HepG2 (cell line): ENCODE measurements at regions not wholly inside any gene's neighbourhood (a gene's known extent, or its start where the extent isn't known, plus 50 kb on each side); places are given as distances from the start of the nearest gene placed in this dataset.

Source experiments
- ATAC-seq: fragments of 200-7000 bp; cut with Tn5 transposase; 3 replicates; pipeline ENCODE4 v1.9.1; 2020; ENCODE audit warnings: mild to moderate bottlenecking, moderate library complexity
- BruUV-seq: library from RNA; stranded (reverse); fragments of 400-500 nt; replicated peaks from 2 replicates; lab custom pipeline; 2021; lab: Mats Ljungman, UMichigan
- CTCF ChIA-PET: fragments of 300-600 bp; formaldehyde crosslinking; extraction: SDS; loops from one replicate; lab custom pipeline; 2021; ENCODE audit warnings: low total read pairs, inconsistent platforms, low intra/inter-chr PET ratio; lab: Yijun Ruan, JAX
- POLR2A ChIA-PET: fragments of 350-600 bp; sonication (Branson Sonifier 250); formaldehyde crosslinking; loops from one replicate; lab custom pipeline; 2020; ENCODE audit warnings: antibody characterized with exemption, inconsistent platforms; lab: Yijun Ruan, JAX
- DNase-seq: peaks from one replicate; pipeline ENCODE4 v3.0.0-alpha.2; 2015; ENCODE audit warnings: low spot score
- FAIRE-seq: peaks from 3 replicates; lab custom pipeline; 2011; peaks lifted over from hg19 to GRCh38; lab: Jason Lieb, UNC
- H2AFZ ChIP-seq: one replicate; pipeline ENCODE4 v1.6.1; 2011; ENCODE audit warnings: low read length, inconsistent platforms
- H3K27ac ChIP-seq: fragments of 300-600 bp; 3 replicates; pipeline ENCODE4 v1.8.0; 2011; ENCODE audit warnings: mixed run types, mild to moderate bottlenecking, mixed read lengths, low read length, inconsistent platforms; ENCODE audit not compliant: insufficient read depth; ENCODE audit errors: extremely low read length
- H3K27me3 ChIP-seq, 2 experiments: fragments of 200-600 bp in 1 of 2; 2 replicates in 1 of 2; 3 replicates in 1 of 2; pipeline versions ENCODE4 v1.6.0 to v1.8.0; 2011; ENCODE audit warnings: low read length in 2 of 2, mild to moderate bottlenecking in 2 of 2, moderate library complexity in 2 of 2, inconsistent platforms in 1 of 2; ENCODE audit not compliant: insufficient read depth in 2 of 2, control insufficient read depth in 1 of 2
- H3K36me3 ChIP-seq, 2 experiments: fragments of 200-600 bp in 1 of 2; replicated peaks in 1 of 2; 2 replicates in 1 of 2; 3 replicates in 1 of 2; pipeline versions ENCODE4 v1.5.1 to v1.8.0; 2011; ENCODE audit warnings: low read length in 2 of 2, inconsistent platforms in 1 of 2; ENCODE audit not compliant: insufficient read depth in 2 of 2, control insufficient read depth in 1 of 2
- H3K4me1 ChIP-seq: 2 replicates; pipeline ENCODE4 v1.5.1; 2012; ENCODE audit warnings: low read length, inconsistent platforms; ENCODE audit not compliant: insufficient read depth
- H3K4me2 ChIP-seq: 2 replicates; pipeline ENCODE4 v1.6.0; 2011; ENCODE audit warnings: low read depth, low read length, inconsistent platforms
- H3K4me3 ChIP-seq, 3 experiments: fragments of 200-600 bp in 1 of 3; sonication (generic), shearing (Covaris generic) in 1 of 3; replicated peaks in 1 of 3; 2 replicates each; pipeline ENCODE4 v1.5.1; 2011 to 2016; ENCODE audit warnings: low read length in 3 of 3, inconsistent platforms in 2 of 3, low read depth in 2 of 3, mild to moderate bottlenecking in 2 of 3, control low read depth in 1 of 3, mixed read lengths in 1 of 3; ENCODE audit not compliant: insufficient read depth in 1 of 3
- H3K79me2 ChIP-seq: one replicate; pipeline ENCODE4 v1.6.1; 2011; ENCODE audit warnings: low read length, inconsistent platforms; ENCODE audit not compliant: insufficient read depth
- H3K9ac ChIP-seq: 2 replicates; pipeline ENCODE4 v1.6.0; 2011; ENCODE audit warnings: mild to moderate bottlenecking, low read depth, low read length, inconsistent platforms; ENCODE audit not compliant: insufficient read depth
- H3K9me3 ChIP-seq: 2 replicates; pipeline ENCODE4 v1.5.1; 2012; ENCODE audit warnings: mild to moderate bottlenecking, low read length
- H4K20me1 ChIP-seq: 2 replicates; pipeline ENCODE4 v1.6.0; 2011; ENCODE audit warnings: inconsistent platforms, mild to moderate bottlenecking, low read length, moderate library complexity; ENCODE audit not compliant: insufficient read depth
- FOXA3 ChIP-seq: IDR thresholded peaks from 2 replicates; pipeline ENCODE4 v1.6.1; 2016; ENCODE audit warnings: missing genetic modification reagents, missing compliant biosample characterization
- GFI1 ChIP-seq: sonication (generic); formaldehyde crosslinking; IDR thresholded peaks from 2 replicates; pipeline ENCODE4 v1.5.0; 2020; ENCODE audit warnings: missing genetic modification reagents, mild to moderate bottlenecking, borderline replicate concordance
- HDAC2 ChIP-seq: sonication (generic); formaldehyde crosslinking; IDR thresholded peaks from 2 replicates; pipeline ENCODE4 v1.4.0; 2020; ENCODE audit warnings: missing genetic modification reagents
- HMG20A ChIP-seq: IDR thresholded peaks from 2 replicates; pipeline ENCODE4 v1.6.1; 2016; ENCODE audit warnings: borderline replicate concordance
- KLF9 ChIP-seq: IDR thresholded peaks from 2 replicates; pipeline ENCODE4 v1.6.1; 2016; ENCODE audit warnings: low read depth
- MED13 ChIP-seq: sonication (generic); formaldehyde crosslinking; IDR thresholded peaks from 2 replicates; pipeline ENCODE4 v1.5.0; 2020; ENCODE audit warnings: missing genetic modification reagents
- POGZ ChIP-seq: sonication (generic); formaldehyde crosslinking; IDR thresholded peaks from 2 replicates; pipeline ENCODE4 v1.4.0; 2020; ENCODE audit warnings: mild to moderate bottlenecking, missing genetic modification reagents
- PPARG ChIP-seq: conservative IDR thresholded peaks from 2 replicates; pipeline ENCODE4 v1.6.1; 2016; ENCODE audit warnings: missing biosample characterization, missing genetic modification reagents
- SOX13 ChIP-seq, 3 experiments: fragments of 450-650 bp in 1 of 3; sonication (generic) in 1 of 3; formaldehyde crosslinking in 1 of 3; IDR thresholded peaks in 2 of 3; conservative IDR thresholded peaks in 1 of 3; 2 replicates each; pipeline versions ENCODE4 v1.5.0 to v1.6.1; 2016 to 2020; ENCODE audit warnings: antibody characterized with exemption in 1 of 3, mild to moderate bottlenecking in 1 of 3, missing compliant biosample characterization in 1 of 3, missing genetic modification reagents in 1 of 3, moderate library complexity in 1 of 3
- SOX6 ChIP-seq, 2 experiments: fragments of 450-650 bp in 1 of 2; sonication (generic) in 1 of 2; formaldehyde crosslinking in 1 of 2; IDR thresholded peaks; 2 replicates each; pipeline versions ENCODE4 v1.4.0 to v1.6.1; 2017 to 2020; ENCODE audit warnings: antibody characterized with exemption in 1 of 2, mild to moderate bottlenecking in 1 of 2, missing genetic modification reagents in 1 of 2
- SUZ12 ChIP-seq: fragments of 150-350 bp; IDR thresholded peaks from 2 replicates; pipeline ENCODE4 v1.6.1; 2014; ENCODE audit warnings: low read depth, low read length
- TBX2 ChIP-seq: sonication (generic); formaldehyde crosslinking; IDR thresholded peaks from 2 replicates; pipeline ENCODE4 v1.5.0; 2020; ENCODE audit warnings: missing genetic modification reagents, mild to moderate bottlenecking, borderline replicate concordance
- TCF12 ChIP-seq, 2 experiments: fragments of 450-650 bp in 1 of 2; sonication (generic) in 1 of 2; formaldehyde crosslinking in 1 of 2; IDR thresholded peaks; 2 replicates each; pipeline versions ENCODE4 v1.6.1 to v1.8.0; 2017 to 2022; ENCODE audit warnings: antibody characterized with exemption in 1 of 2, mild to moderate bottlenecking in 1 of 2, missing genetic modification reagents in 1 of 2, moderate library complexity in 1 of 2
- TCF7 ChIP-seq: sonication (generic); IDR thresholded peaks from 2 replicates; pipeline ENCODE4 v1.6.1; 2016; ENCODE audit warnings: antibody characterized with exemption, low read depth
- TGIF2 ChIP-seq: IDR thresholded peaks from 2 replicates; pipeline ENCODE4 v1.6.1; 2016; ENCODE audit warnings: control low read depth, missing compliant biosample characterization
- ZNF451 ChIP-seq: sonication (generic); formaldehyde crosslinking; IDR thresholded peaks from 2 replicates; pipeline ENCODE4 v1.5.0; 2020; ENCODE audit warnings: mild to moderate bottlenecking, missing genetic modification reagents
- WGBS: methylation state at CpG from one replicate; pipeline ENCODE4 v1.1.6; 2017; ENCODE audit warnings: low lambda C conversion rate; 5-methylcytosine and 5-hydroxymethylcytosine counted together
- in situ Hi-C: cut with HindIII; loops from 2 replicates; pipeline ENCODE4 v1.10.0; 2017; ENCODE audit warnings: low pct_unique_long_range_greater_than_20kb; ENCODE audit not compliant: extremely low pct_ligation_motif_present
- intact Hi-C: fragments of 100-400 bp; cut with micrococcal nuclease; formaldehyde crosslinking; loops from one replicate; pipeline ENCODE4 v1.10.0; 2022; ENCODE audit not compliant: unreplicated experiment
- TF ChIP-seq, protein P1 (sequence below), 2 experiments: sonication (generic) in 1 of 2; formaldehyde crosslinking in 1 of 2; IDR thresholded peaks; 2 replicates each; pipeline versions ENCODE4 v1.4.0 to v1.6.1; 2016 to 2020; ENCODE audit warnings: borderline replicate concordance in 1 of 2, low read depth in 1 of 2, mild to moderate bottlenecking in 1 of 2, missing genetic modification reagents in 1 of 2
- TF ChIP-seq, protein P2 (sequence below): sonication (generic); formaldehyde crosslinking; conservative IDR thresholded peaks from 2 replicates; pipeline ENCODE4 v1.8.0; 2022; ENCODE audit warnings: low read depth, missing genetic modification reagents

DNA sequence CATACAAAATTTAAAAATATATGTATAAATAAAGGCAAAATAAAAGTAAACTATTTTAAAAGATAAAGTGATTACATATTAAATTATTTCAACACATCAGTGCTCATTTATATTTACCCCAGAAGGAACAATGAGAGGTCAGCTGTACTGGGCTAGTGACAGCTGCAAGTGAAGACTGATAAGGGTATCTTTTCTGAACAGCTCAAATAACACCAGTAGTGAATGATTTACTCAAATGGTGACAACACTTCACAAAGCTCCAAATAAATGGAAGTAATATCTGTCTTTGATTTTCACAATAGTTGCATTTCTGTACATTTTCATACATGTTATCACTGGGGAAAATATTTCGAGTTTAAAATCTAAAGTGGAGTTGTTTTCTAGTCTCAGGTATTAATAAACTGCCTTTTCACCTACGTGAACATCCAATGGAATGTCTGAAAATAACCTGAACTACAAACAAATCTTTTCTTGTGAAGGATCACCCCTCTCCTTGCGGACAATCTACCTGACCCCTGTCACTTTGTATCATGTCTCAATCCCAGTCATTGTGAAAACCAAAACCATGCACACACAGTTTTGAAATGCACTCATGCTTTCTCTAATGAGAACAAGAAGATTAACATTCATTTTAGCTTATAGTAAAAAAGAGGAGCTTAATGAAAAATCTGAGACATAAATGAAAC is 1928.8 kb upstream of the CELF4 start:
- intact Hi-C loops (no loop called here), in situ Hi-C loops (no loop called here)
- Histone ChIP-seq H3K9ac (no peak overlapping the region), H3K27me3 (no peaks in the 10 kb centered on the region), H3K79me2 (no peaks in the 10 kb centered on the region), H3K4me1 (peaks cover 20% of the 10 kb centered on the region), H3K9me3 (no peaks in the 10 kb centered on the region), H3K36me3 (no peaks in the 10 kb centered on the region), H3K4me3 (no peak overlapping the region), H4K20me1 (no peaks in the 10 kb centered on the region), H2AFZ (no peak overlapping the region), H3K4me2 (peak overlapping the region; percentile 47), H3K27ac (peak overlapping the region; percentile 24)
- POLR2A ChIA-PET = no interaction called here
- FAIRE-seq (no peak), ATAC-seq (peak; percentile 99), DNase-seq (peak; percentile 59)
- CTCF ChIA-PET = no interaction called here
- WGBS = 14% methylated on average over 3 of the region's 3 CpGs
- no TSS peak for BruUV-seq
- TF ChIP-seq SUZ12 (no peak), POGZ (0 out of 2 replicates have a peak, but pooled peaks have one; percentile 39), ZNF451 (CRISPR knock-in tag) (no peak), GFI1 (peak; percentile 29; the same call in 1 of the 2 replicates), FOXA3 (CRISPR knock-in tag) (0 out of 2 replicates have a peak, but pooled peaks have one; percentile 11), HMG20A (CRISPR knock-in tag) (peak; percentile 31; the same call in 1 of the 2 replicates), SOX13 (IDR thresholded peaks at IDR 0.05) (peak; percentile 49; the same call in 1 of the 2 replicates), SOX13 (CRISPR knock-in tag; conservative IDR thresholded peaks at IDR 0.05 in 1 of 2, IDR thresholded peaks at IDR 0.05 in 1 of 2) (peak in 1 of 2 experiments; percentile 79; a peak in 2 of 4 replicates), KLF9 (CRISPR knock-in tag) (no peak), SOX6 (IDR thresholded peaks at IDR 0.05) (no peak), SOX6 (CRISPR knock-in tag; IDR thresholded peaks at IDR 0.05) (peak; percentile 82), TBX2 (CRISPR knock-in tag) (0 out of 2 replicates have a peak, but pooled peaks have one; percentile 21), HDAC2 (CRISPR knock-in tag) (no peak), TGIF2 (CRISPR knock-in tag) (0 out of 2 replicates have a peak, but pooled peaks have one; percentile 44), MED13 (CRISPR knock-in tag) (no peak), PPARG (CRISPR knock-in tag) (0 out of 2 replicates have a peak, but pooled peaks have one; percentile 12), TCF12 (IDR thresholded peaks at IDR 0.05) (no peak), TCF12 (CRISPR knock-in tag; IDR thresholded peaks at IDR 0.05) (no peak), TCF7 (no peak)
- TF ChIP-seq, protein P1, sequence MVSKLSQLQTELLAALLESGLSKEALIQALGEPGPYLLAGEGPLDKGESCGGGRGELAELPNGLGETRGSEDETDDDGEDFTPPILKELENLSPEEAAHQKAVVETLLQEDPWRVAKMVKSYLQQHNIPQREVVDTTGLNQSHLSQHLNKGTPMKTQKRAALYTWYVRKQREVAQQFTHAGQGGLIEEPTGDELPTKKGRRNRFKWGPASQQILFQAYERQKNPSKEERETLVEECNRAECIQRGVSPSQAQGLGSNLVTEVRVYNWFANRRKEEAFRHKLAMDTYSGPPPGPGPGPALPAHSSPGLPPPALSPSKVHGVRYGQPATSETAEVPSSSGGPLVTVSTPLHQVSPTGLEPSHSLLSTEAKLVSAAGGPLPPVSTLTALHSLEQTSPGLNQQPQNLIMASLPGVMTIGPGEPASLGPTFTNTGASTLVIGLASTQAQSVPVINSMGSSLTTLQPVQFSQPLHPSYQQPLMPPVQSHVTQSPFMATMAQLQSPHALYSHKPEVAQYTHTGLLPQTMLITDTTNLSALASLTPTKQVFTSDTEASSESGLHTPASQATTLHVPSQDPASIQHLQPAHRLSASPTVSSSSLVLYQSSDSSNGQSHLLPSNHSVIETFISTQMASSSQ (IDR thresholded peaks at IDR 0.05; ENCODE audit: low read depth) = peak; percentile 75
- TF ChIP-seq, protein P1 (CRISPR knock-in tag; IDR thresholded peaks at IDR 0.05; ENCODE audit: borderline replicate concordance) = peak; percentile 59; the same call in 1 of the 2 replicates
- TF ChIP-seq, protein P2, sequence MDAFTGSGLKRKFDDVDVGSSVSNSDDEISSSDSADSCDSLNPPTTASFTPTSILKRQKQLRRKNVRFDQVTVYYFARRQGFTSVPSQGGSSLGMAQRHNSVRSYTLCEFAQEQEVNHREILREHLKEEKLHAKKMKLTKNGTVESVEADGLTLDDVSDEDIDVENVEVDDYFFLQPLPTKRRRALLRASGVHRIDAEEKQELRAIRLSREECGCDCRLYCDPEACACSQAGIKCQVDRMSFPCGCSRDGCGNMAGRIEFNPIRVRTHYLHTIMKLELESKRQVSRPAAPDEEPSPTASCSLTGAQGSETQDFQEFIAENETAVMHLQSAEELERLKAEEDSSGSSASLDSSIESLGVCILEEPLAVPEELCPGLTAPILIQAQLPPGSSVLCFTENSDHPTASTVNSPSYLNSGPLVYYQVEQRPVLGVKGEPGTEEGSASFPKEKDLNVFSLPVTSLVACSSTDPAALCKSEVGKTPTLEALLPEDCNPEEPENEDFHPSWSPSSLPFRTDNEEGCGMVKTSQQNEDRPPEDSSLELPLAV (CRISPR knock-in tag) = no peak
